ENCODE measurements at regions not wholly inside any gene's neighbourhood (a gene's known extent, or its start where the extent isn't known, plus 50 kb on each side); places are given as distances from the start of the nearest gene placed in this dataset.

DNA sequence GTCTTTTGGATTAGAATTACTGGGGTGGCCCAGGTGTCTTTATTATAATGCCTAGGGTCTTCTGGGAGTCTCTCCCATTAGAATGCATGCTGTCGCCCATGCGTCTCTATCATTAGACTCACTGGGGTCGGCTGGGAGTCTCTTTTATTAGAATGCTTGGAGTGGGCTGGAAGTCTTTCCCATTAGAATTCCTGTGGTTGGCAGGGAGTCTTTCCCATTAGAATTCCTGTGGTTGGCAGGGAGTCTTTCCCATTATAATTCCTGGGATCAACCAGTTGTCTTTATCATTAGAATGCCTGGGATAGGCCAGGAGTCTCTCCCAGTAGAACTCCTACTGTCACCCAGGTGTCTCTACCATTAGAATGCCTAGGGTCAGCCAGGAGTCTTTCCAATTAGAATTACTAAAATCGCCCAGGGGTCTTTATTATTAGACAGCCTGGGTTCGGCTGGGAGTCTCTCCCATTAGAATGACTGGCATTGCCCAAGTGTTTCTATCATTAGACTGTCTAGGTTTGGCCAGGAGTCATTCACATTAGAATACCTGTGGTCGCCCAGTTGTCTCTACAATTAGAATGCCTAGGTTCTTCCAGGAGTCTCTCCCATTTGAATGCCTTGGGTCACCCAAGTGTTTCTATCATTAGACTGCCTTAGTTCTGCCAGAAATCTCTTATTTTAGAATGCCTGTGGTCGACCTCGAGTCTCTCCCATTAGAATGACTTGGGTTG is 1558.5 kb downstream of the UQCRFS1 start:
- H3K9me3 ChIP-seq: peaks cover 0 to 100% (median 90%) of the 10 kb centered on the region in 8 donors
- DNase-seq: no peak
- TF ChIP-seq POLR2AphosphoS5 (IDR thresholded peaks at IDR 0.05): no peak
- no peaks in the 10 kb centered on the region for H3K36me3 ChIP-seq
- H3K4me3 ChIP-seq: no peak overlapping the region
- H3K4me1 ChIP-seq: no peaks in the 10 kb centered on the region
- 58 to 67% (median 65%) methylated on average over 8 of the region's 8 CpGs for WGBS, 5 donors
- no peak overlapping the region for H3K27ac ChIP-seq
- intact Hi-C loops (cut with DNase I; ENCODE audit: low total_unique reads): no loop called here
- no peaks in the 10 kb centered on the region for H3K27me3 ChIP-seq (replicated peaks in 1 of 7)

GRCh38 chr19:27652796-27653195 is 1560.2 kb downstream of the UQCRFS1 start:
- no peak for TF ChIP-seq POLR2A (IDR thresholded peaks at IDR 0.05)
- 38 to 50% (median 47%) methylated on average over 3 of the region's 3 CpGs for WGBS, 5 donors
- no peak overlapping the region for H3K4me3 ChIP-seq
- intact Hi-C loops (cut with DNase I; ENCODE audit: low total_unique reads): no loop called here
- H3K4me1 ChIP-seq: no peaks in the 10 kb centered on the region
- H3K9me3 ChIP-seq: peaks cover 0 to 100% (median 90%) of the 10 kb centered on the region in 8 donors
- H3K27me3 ChIP-seq (replicated peaks in 1 of 7): no peaks in the 10 kb centered on the region
- H3K27ac ChIP-seq: no peak overlapping the region
- DNase-seq: no peak
- H3K36me3 ChIP-seq: no peaks in the 10 kb centered on the region

DNA sequence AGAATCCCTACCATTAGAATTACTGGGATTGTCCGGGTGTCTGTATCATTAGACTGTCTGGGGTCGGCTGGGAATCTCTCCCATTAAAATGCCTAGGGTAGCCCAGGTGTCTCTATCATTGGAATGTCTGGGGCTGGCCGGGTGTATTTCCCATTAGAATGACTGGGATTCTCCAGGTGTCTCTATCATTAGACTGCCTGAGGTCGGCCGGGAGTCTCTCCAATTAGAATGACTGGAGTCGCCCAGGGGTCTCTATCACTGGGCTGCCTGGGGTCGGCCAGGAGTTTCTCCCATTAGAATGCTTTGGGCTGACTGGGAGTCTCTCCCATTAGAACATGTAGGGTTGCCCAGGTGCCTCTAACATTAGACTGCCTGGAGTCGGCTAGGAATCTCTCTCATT is 1560.7 kb downstream of the UQCRFS1 start:
- no peak overlapping the region for H3K4me3 ChIP-seq
- intact Hi-C loops (cut with DNase I; ENCODE audit: low total_unique reads): no loop called here
- no peak for DNase-seq

GRCh38 chr19:27647423-27647822 is 1565.5 kb downstream of the UQCRFS1 start:
- Histone ChIP-seq H3K4me3 (no peak overlapping the region), H3K27ac (no peak overlapping the region), H3K9me3 (peaks cover 0 to 64% (median 62%) of the 10 kb centered on the region in 8 donors), H3K4me1 (no peaks in the 10 kb centered on the region), H3K27me3 (replicated peaks in 1 of 7) (no peaks in the 10 kb centered on the region), H3K36me3 (no peaks in the 10 kb centered on the region)
- TF ChIP-seq POLR2AphosphoS5 (IDR thresholded peaks at IDR 0.05) (no peak), POLR2A (IDR thresholded peaks at IDR 0.05) (no peak)
- TF ChIP-seq, protein P1, sequence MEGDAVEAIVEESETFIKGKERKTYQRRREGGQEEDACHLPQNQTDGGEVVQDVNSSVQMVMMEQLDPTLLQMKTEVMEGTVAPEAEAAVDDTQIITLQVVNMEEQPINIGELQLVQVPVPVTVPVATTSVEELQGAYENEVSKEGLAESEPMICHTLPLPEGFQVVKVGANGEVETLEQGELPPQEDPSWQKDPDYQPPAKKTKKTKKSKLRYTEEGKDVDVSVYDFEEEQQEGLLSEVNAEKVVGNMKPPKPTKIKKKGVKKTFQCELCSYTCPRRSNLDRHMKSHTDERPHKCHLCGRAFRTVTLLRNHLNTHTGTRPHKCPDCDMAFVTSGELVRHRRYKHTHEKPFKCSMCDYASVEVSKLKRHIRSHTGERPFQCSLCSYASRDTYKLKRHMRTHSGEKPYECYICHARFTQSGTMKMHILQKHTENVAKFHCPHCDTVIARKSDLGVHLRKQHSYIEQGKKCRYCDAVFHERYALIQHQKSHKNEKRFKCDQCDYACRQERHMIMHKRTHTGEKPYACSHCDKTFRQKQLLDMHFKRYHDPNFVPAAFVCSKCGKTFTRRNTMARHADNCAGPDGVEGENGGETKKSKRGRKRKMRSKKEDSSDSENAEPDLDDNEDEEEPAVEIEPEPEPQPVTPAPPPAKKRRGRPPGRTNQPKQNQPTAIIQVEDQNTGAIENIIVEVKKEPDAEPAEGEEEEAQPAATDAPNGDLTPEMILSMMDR (IDR thresholded peaks at IDR 0.05 in 8 of 11, conservative IDR thresholded peaks at IDR 0.05 in 3 of 11): no peak
- 72 to 88% (median 77%) methylated on average over 4 of the region's 4 CpGs for WGBS, 5 donors
- no peak for DNase-seq
- intact Hi-C loops (cut with DNase I; ENCODE audit: low total_unique reads): no loop called here

More for the DNA sequence above, 1560.7 kb downstream of the UQCRFS1 start:
- Histone ChIP-seq H3K9me3 (peaks cover 0 to 100% (median 90%) of the 10 kb centered on the region in 8 donors), H3K27me3 (replicated peaks in 1 of 7) (no peaks in the 10 kb centered on the region), H3K27ac (no peak overlapping the region), H3K36me3 (no peaks in the 10 kb centered on the region), H3K4me1 (no peaks in the 10 kb centered on the region)
- TF ChIP-seq POLR2AphosphoS5 (IDR thresholded peaks at IDR 0.05) (no peak), POLR2A (IDR thresholded peaks at IDR 0.05) (no peak)
- TF ChIP-seq, protein P1 (IDR thresholded peaks at IDR 0.05 in 8 of 11, conservative IDR thresholded peaks at IDR 0.05 in 3 of 11): no peak
- 70 to 89% (median 82%) methylated on average over 6 to 8 of the region's 8 CpGs for WGBS, 5 donors

GRCh38 chr19:27635401-27635800 is 1577.5 kb downstream of the UQCRFS1 start:
- H3K4me3 ChIP-seq: no peak overlapping the region
- H3K9me3 ChIP-seq: peaks cover 0 to 68% (median 66%) of the 10 kb centered on the region in 8 donors
- no peak for DNase-seq
- WGBS, 5 donors: 91 to 100% (median 100%) methylated on average over 1 of the region's 1 CpG; no CpG with 5 or more reads in 2 of the 5 donors
- TF ChIP-seq POLR2A (IDR thresholded peaks at IDR 0.05) (no peak), POLR2AphosphoS5 (IDR thresholded peaks at IDR 0.05) (no peak)
- TF ChIP-seq, protein P1 (IDR thresholded peaks at IDR 0.05 in 8 of 11, conservative IDR thresholded peaks at IDR 0.05 in 3 of 11): no peak
- H3K27ac ChIP-seq: no peak overlapping the region
- intact Hi-C loops (cut with DNase I; ENCODE audit: low total_unique reads): no loop called here
- H3K4me1 ChIP-seq: no peaks in the 10 kb centered on the region
- no peaks in the 10 kb centered on the region for H3K27me3 ChIP-seq (replicated peaks in 1 of 7)
- H3K36me3 ChIP-seq: no peaks in the 10 kb centered on the region

Measured in spleen (tissue), 11 donors.